ENCODE measurements at regions not wholly inside any gene's neighbourhood (a gene's known extent, or its start where the extent isn't known, plus 50 kb on each side); places are given as distances from the start of the nearest gene placed in this dataset.

- no peak overlapping the region for H3K27ac ChIP-seq
- H3K4me2 ChIP-seq = no peak overlapping the region
- no peaks in the 10 kb centered on the region for H3K27me3 ChIP-seq (ENCODE audit: insufficient read depth, low read depth)
- no peak overlapping the region for H3K9ac ChIP-seq
- H3K79me2 ChIP-seq (ENCODE audit: insufficient read depth, low read depth) = no peaks in the 10 kb centered on the region
- no peaks in the 10 kb centered on the region for H3K36me3 ChIP-seq (ENCODE audit: insufficient read depth)
- H3K4me1 ChIP-seq (ENCODE audit: low read depth, poor library complexity, severe bottlenecking) = no peaks in the 10 kb centered on the region
- no peak for TF ChIP-seq CTCF (conservative IDR thresholded peaks at IDR 0.05; ENCODE audit: low read depth, low read length)
- no peaks in the 10 kb centered on the region for H4K20me1 ChIP-seq (ENCODE audit: insufficient read depth)
- H3K4me3 ChIP-seq (IDR thresholded peaks at IDR 0.05; ENCODE audit: insufficient read depth, low read depth, low read length) = no peak overlapping the region
- no peak overlapping the region for H2AFZ ChIP-seq (ENCODE audit: low read depth)
Observed at GRCh38 chr10:117670116-117670904, 127.8 kb downstream of the EMX2 start.

DNA sequence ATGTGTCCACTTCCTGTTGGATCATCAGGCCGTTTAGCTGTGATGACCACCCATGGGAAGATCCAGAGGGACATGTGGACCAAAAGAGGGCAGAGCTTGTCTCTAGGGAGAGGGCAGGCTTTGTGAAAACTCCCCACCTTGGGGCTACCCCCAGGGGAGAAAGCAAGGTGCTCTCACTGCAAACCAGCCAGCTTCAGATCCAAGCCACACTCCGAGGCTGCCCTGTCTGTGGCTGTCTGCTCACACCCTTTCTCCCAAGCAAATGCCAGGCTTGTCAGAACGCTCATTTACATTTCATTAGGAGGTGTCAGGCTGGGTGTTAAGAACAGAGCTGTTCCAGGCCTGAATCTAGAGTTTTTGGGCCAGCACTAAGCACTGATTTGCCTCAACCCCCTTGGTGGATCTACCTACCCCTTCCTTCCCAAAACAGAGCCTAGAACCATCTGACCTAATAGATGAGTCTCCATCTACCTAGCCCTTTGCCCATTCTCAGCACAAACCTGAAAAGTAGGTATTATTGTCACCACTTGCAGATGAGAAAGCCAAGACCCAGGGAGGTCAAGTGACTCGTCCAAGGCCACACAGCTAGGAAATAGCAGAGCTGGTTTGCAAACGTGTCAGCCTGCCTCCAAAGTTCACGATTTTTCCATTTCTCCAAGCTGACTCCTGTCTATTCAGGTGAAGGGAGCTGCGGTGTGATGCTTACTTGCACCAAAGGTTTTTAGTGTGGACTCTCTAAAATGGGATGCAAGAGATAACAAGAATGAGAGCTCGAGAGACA lies 130.9 kb downstream of the EMX2 start:
- Histone ChIP-seq H3K36me3 (ENCODE audit: insufficient read depth) (no peaks in the 10 kb centered on the region), H3K27ac (no peak overlapping the region), H3K4me1 (ENCODE audit: low read depth, poor library complexity, severe bottlenecking) (no peaks in the 10 kb centered on the region), H4K20me1 (ENCODE audit: insufficient read depth) (no peaks in the 10 kb centered on the region), H2AFZ (ENCODE audit: low read depth) (no peak overlapping the region), H3K4me2 (no peak overlapping the region), H3K79me2 (ENCODE audit: insufficient read depth, low read depth) (no peaks in the 10 kb centered on the region), H3K9ac (no peak overlapping the region), H3K4me3 (IDR thresholded peaks at IDR 0.05; ENCODE audit: insufficient read depth, low read depth, low read length) (no peak overlapping the region), H3K27me3 (ENCODE audit: insufficient read depth, low read depth) (no peaks in the 10 kb centered on the region)
- TF ChIP-seq CTCF (conservative IDR thresholded peaks at IDR 0.05; ENCODE audit: low read depth, low read length) = no peak

GRCh38 chr10:117674201-117674600 lies 131.7 kb downstream of the EMX2 start:
- no peaks in the 10 kb centered on the region for H3K79me2 ChIP-seq (ENCODE audit: insufficient read depth, low read depth)
- no peaks in the 10 kb centered on the region for H3K36me3 ChIP-seq (ENCODE audit: insufficient read depth)
- no peak overlapping the region for H3K27ac ChIP-seq
- no peak overlapping the region for H2AFZ ChIP-seq (ENCODE audit: low read depth)
- no peak for TF ChIP-seq CTCF (conservative IDR thresholded peaks at IDR 0.05; ENCODE audit: low read depth, low read length)
- H3K4me3 ChIP-seq (IDR thresholded peaks at IDR 0.05; ENCODE audit: insufficient read depth, low read depth, low read length) = no peak overlapping the region
- no peak overlapping the region for H3K4me2 ChIP-seq
- H3K9ac ChIP-seq = no peak overlapping the region
- no peaks in the 10 kb centered on the region for H3K4me1 ChIP-seq (ENCODE audit: low read depth, poor library complexity, severe bottlenecking)
- H3K27me3 ChIP-seq (ENCODE audit: insufficient read depth, low read depth) = no peaks in the 10 kb centered on the region
- no peaks in the 10 kb centered on the region for H4K20me1 ChIP-seq (ENCODE audit: insufficient read depth)

- no peaks in the 10 kb centered on the region for H3K4me1 ChIP-seq (ENCODE audit: low read depth, poor library complexity, severe bottlenecking)
- H3K4me2 ChIP-seq = no peak overlapping the region
- H3K79me2 ChIP-seq (ENCODE audit: insufficient read depth, low read depth) = no peaks in the 10 kb centered on the region
- no peaks in the 10 kb centered on the region for H3K27me3 ChIP-seq (ENCODE audit: insufficient read depth, low read depth)
- H3K9ac ChIP-seq = no peak overlapping the region
- no peak overlapping the region for H2AFZ ChIP-seq (ENCODE audit: low read depth)
- H3K4me3 ChIP-seq (IDR thresholded peaks at IDR 0.05; ENCODE audit: insufficient read depth, low read depth, low read length) = no peak overlapping the region
- no peak overlapping the region for H3K27ac ChIP-seq
- no peak for TF ChIP-seq CTCF (conservative IDR thresholded peaks at IDR 0.05; ENCODE audit: low read depth, low read length)
- no peaks in the 10 kb centered on the region for H3K36me3 ChIP-seq (ENCODE audit: insufficient read depth)
- H4K20me1 ChIP-seq (ENCODE audit: insufficient read depth) = no peaks in the 10 kb centered on the region
Observed at GRCh38 chr10:117674646-117675045, 132.1 kb downstream of the EMX2 start.

Measured in KMS-11 (cell line).